Mucosa of descending colon (tissue), 3 donors: ENCODE measurements at regions not wholly inside any gene's neighbourhood (a gene's known extent, or its start where the extent isn't known, plus 50 kb on each side); places are given as distances from the start of the nearest gene placed in this dataset.
"Not testable (repeated sequence)": the region's sequence is repeated elsewhere in the genome, so short reads cannot be mapped to it uniquely, and the experiment has no call there.

Experiments
- ATAC-seq: fragments of 200-7000 bp; cut with Tn5 transposase; one replicate; pipeline ENCODE4 v1.9.1; 2020; ENCODE audit warnings: mild to moderate bottlenecking, moderate library complexity
- DNase-seq, 3 donors: peaks; one replicate each; pipeline ENCODE4 v3.0.0-alpha.2; 2020
- H3K36me3 ChIP-seq: fragments of 200-600 bp; one replicate; pipeline ENCODE4 v1.8.0; 2021; ENCODE audit warnings: low read depth, mild to moderate bottlenecking
- H3K4me1 ChIP-seq: fragments of 200-600 bp; one replicate; pipeline ENCODE4 v1.8.0; 2021; ENCODE audit warnings: low read depth, mild to moderate bottlenecking
- H3K4me3 ChIP-seq: fragments of 200-600 bp; one replicate; pipeline ENCODE4 v1.8.0; 2021; ENCODE audit warnings: mild to moderate bottlenecking
- H3K9me3 ChIP-seq: fragments of 200-600 bp; one replicate; pipeline ENCODE4 v1.8.0; 2021; ENCODE audit warnings: mild to moderate bottlenecking
- intact Hi-C, 2 donors: fragments of 100-400 bp; cut with DNase I in 1 of 2; cut with micrococcal nuclease in 1 of 2; formaldehyde crosslinking; loops; one replicate each; pipeline versions ENCODE4 v1.11.0 to v1.11.1; 2022; cut with DNase I, micrococcal nuclease
- TF ChIP-seq, protein P1 (sequence below): fragments of 200-600 bp; IDR thresholded peaks from one replicate; pipeline ENCODE4 v1.8.0; 2022; ENCODE audit warnings: antibody characterized with exemption, mild to moderate bottlenecking
- donor health status: DM: no; HTN: no; CAD: no; lungs with moderate emphysema.
- donor health status: DM: no; HTN: no; CAD: no.
- donor health status: DM: no; HTN: yes; CAD: no.

DNA sequence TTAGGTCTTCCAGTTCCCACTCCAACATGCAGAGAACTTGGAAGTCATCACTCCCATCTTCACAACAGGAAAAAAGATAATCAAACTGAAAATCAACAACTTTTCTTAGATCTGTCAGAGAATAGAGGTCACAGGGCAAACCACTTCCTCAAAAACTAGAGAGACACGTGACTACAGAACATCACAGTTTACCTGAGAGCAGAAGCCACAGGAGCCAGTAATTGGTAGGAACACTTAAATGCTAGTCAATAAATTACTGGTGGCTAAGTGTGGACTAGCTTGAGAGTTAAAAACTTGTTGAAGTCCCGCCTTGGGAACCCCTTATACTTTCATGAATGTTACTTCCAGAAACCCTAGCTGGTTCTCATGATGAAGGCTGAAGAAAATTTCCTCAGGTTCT is 81.1 kb downstream of the THSD1 start:
- intact Hi-C loops, H3K9me3 ChIP-seq, H3K4me1 ChIP-seq, H3K4me3 ChIP-seq, ATAC-seq, DNase-seq, H3K36me3 ChIP-seq: not testable (repeated sequence)

DNA sequence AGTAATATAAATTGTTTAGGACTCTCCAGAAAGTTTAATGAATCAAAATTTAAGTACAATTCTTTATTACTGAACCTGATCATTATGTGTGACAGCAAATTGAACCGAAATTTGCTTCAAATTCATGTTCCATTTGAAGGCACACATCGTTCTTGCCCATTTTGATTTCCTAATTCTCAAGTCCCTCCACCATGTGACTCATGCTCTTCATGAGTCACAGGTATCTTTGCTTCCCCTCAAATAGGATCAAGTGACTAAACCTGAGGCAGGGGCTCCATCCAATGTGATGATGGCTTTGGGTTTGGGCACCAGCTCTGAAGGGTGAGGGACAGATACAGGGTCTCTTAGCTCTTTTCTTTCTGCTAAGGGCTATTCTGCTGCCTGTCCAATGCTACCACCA is 86.1 kb downstream of the THSD1 start:
- ATAC-seq (no peak), DNase-seq (no peak)
- TF ChIP-seq, protein P1, sequence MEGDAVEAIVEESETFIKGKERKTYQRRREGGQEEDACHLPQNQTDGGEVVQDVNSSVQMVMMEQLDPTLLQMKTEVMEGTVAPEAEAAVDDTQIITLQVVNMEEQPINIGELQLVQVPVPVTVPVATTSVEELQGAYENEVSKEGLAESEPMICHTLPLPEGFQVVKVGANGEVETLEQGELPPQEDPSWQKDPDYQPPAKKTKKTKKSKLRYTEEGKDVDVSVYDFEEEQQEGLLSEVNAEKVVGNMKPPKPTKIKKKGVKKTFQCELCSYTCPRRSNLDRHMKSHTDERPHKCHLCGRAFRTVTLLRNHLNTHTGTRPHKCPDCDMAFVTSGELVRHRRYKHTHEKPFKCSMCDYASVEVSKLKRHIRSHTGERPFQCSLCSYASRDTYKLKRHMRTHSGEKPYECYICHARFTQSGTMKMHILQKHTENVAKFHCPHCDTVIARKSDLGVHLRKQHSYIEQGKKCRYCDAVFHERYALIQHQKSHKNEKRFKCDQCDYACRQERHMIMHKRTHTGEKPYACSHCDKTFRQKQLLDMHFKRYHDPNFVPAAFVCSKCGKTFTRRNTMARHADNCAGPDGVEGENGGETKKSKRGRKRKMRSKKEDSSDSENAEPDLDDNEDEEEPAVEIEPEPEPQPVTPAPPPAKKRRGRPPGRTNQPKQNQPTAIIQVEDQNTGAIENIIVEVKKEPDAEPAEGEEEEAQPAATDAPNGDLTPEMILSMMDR = no peak
- no peaks in the 10 kb centered on the region for H3K36me3 ChIP-seq
- intact Hi-C loops = no loop called here
- H3K4me1 ChIP-seq = no peaks in the 10 kb centered on the region
- no peak overlapping the region for H3K4me3 ChIP-seq
- H3K9me3 ChIP-seq = no peaks in the 10 kb centered on the region

DNA sequence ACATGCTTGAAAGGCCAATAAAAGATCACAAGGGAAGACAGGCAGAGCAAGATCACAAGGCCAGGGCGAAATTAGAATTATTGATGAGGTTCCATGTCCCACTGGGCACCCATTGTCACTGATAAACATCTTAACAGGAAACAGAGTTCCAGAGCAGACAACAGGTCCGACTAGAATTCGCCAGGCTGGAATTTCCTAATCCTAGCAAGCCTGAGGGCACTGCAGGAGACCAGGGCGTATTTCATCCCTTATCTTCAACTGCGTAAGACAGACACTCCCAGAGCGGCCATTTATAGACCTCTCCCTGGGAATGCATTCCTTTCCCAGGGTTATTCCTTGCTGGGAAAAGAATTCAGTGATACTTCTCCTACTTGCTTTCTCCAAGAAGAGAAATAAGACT is 96.1 kb downstream of the THSD1 start:
- ATAC-seq, intact Hi-C loops: not testable (repeated sequence)

DNA sequence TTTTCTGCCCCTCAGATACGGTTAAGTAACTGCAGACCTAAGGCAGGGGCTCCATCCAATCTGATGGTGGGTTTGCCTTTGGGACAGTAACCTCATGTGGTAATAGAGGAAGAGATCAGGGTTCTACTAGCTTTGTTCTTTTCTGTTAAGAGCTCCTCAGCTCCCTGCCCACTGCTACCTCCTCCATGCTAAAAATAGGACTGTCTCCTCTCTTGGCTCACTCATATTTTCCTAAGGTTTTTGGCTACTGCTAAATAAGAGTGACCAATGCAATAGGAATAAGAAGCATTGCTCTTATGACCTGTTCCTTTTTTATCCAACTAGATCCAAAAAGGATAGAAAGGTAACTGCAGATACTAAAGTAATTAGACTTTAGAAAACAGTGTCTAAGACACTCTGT is 99.6 kb downstream of the THSD1 start:
- intact Hi-C loops, H3K4me3 ChIP-seq, ATAC-seq, H3K36me3 ChIP-seq, H3K4me1 ChIP-seq, DNase-seq: not testable (repeated sequence)
- peaks cover 12% of the 10 kb centered on the region for H3K9me3 ChIP-seq

More for the DNA sequence above, 96.1 kb downstream of the THSD1 start:
- peaks cover 12% of the 10 kb centered on the region for H3K9me3 ChIP-seq
- H3K4me1 ChIP-seq, DNase-seq, H3K36me3 ChIP-seq, H3K4me3 ChIP-seq: not testable (repeated sequence)

DNA sequence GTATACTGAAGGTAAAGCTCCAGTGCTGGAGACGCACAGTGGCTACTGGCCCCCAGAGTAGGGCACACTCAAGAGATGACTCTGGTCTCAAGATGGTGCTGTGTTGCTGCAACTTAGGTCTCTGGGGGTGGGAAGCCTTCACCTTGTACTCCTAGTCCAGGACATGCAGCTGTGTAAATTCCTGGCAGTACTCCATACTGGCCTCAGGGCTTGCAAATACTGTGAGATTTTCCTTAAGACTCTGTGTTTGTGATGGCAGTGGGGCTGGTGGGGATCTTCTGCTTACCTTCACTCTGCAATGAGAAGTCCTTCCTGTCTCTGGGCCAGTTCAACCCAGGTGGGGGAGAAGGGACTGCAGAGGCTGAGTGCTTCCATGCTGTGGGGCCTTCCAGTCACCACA is 102.9 kb downstream of the THSD1 start:
- DNase-seq, H3K4me3 ChIP-seq, intact Hi-C loops, H3K4me1 ChIP-seq, H3K9me3 ChIP-seq, H3K36me3 ChIP-seq, ATAC-seq: not testable (repeated sequence)

DNA sequence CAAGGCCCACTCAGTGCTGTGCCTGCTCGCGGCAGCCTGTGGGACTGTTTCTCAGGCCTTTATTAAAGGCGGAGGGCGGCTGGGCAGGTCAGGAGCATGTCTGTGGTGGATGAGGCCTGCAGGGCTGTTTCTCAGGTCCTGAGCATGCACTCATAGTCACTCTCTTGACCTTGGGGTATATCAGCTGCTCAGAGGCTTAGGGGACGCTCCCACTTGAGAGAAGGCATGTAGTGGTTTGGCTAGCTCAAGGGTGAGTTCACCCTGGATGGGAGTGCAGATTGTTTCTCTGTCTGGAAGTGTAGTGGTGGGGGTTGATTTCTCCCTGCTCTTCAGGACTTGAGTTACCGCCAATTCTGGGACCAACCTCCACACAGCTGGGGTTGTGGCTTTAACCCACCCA is 103.3 kb downstream of the THSD1 start:
- H3K9me3 ChIP-seq, H3K4me3 ChIP-seq, ATAC-seq, H3K36me3 ChIP-seq, H3K4me1 ChIP-seq, DNase-seq, intact Hi-C loops: not testable (repeated sequence)

DNA sequence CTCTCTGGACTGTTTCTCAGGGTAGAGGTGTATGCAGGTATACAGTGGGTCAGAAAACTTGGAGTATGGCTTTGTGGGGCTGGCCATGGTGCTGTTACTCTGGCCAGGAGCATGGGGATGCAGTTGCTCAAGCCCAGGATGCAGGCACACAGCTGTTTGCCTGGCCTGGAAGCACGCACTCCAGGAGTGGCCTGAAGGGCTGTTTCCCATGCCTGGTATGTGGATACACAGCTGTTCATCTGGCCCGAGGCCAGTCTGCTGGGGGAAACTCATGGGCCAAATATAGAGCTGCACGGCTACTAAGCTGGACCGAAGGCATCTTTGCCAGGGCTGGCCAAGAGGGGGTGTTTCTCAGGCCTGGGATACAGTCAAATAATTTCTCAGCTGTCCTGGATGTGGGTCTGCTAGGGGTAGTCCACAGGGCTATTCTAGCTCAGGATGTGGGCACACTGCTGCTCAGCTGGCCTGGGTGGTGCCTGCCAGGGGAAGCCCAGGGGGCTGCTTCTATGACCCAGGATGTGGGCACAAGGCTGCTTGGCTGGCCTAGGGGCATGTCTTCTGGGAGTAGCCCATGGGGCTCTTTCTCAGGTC is 104.1 kb downstream of the THSD1 start:
- DNase-seq, intact Hi-C loops, H3K36me3 ChIP-seq, H3K9me3 ChIP-seq, ATAC-seq, H3K4me1 ChIP-seq, H3K4me3 ChIP-seq: not testable (repeated sequence)

DNA sequence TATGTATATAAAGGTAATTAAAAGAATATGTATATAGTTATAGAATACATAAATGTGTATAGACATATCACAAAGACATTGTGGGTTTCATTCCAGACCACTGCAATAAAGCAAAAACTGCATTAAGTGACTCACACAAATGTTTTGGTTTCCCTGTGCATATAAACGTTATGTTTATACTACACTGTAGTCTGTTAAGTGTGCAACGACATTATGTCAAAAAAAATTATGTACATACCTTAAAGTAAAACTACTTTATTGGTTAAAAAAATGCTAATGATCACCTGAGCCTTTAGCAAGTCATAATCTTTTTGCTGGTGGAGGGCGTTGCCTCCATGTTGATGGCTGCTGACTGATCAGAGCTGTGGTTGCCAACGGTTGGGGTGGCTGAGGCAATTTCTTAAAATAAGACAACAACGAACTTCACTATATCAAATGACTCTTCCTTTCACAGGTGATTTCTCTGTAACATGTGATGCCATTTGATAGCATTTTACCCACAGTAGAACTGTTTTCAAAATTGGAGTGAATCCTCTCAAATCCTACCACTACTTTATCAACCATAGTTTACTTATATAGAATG is 107.8 kb downstream of the THSD1 start:
- intact Hi-C loops, DNase-seq, ATAC-seq: not testable (repeated sequence)

DNA sequence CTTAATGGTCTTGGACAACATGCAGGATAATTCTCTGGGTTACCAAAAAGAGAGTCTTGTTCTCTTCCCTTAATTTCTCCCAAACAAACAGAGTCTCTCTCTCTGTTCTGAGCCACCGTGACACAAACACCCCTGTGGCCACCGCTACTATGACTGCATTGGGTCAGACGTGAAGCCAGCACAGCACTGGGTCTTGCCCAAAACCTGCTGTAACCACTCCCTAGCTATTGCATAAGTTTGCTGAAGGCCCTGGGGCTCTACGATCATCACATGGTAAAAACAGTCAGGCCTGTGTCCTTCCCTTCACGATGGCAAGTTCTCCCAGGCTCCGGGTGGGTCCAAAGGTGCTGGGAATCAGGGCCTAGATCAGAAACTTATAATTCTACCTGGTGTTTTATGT is 117.1 kb downstream of the THSD1 start:
- H3K36me3 ChIP-seq, ATAC-seq, H3K4me3 ChIP-seq, intact Hi-C loops, DNase-seq, H3K9me3 ChIP-seq, H3K4me1 ChIP-seq: not testable (repeated sequence)

More for the DNA sequence above, 107.8 kb downstream of the THSD1 start:
- H3K4me1 ChIP-seq, H3K36me3 ChIP-seq, H3K9me3 ChIP-seq, H3K4me3 ChIP-seq: not testable (repeated sequence)

DNA sequence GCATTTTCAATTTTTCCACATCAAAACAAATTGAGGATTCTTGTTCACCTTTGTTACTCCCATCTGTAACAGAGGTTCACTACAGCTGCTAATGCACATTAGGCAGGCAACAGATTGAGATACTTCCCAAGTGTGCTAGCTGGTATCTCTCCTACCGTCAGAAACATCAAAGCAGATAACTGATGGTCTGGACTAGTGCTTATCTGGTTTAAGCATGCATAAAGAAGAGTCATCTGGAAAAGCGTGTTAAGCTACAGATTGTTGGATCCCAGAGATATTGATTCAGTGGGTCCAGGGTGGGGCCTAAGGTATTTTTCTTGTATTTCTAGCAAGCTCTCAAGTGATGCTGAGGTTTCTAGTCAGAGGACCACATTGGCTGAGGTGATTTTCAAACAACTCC is 122.0 kb upstream of the NEK3 start:
- ATAC-seq, H3K9me3 ChIP-seq, DNase-seq, intact Hi-C loops, H3K36me3 ChIP-seq, H3K4me1 ChIP-seq, H3K4me3 ChIP-seq: not testable (repeated sequence)

DNA sequence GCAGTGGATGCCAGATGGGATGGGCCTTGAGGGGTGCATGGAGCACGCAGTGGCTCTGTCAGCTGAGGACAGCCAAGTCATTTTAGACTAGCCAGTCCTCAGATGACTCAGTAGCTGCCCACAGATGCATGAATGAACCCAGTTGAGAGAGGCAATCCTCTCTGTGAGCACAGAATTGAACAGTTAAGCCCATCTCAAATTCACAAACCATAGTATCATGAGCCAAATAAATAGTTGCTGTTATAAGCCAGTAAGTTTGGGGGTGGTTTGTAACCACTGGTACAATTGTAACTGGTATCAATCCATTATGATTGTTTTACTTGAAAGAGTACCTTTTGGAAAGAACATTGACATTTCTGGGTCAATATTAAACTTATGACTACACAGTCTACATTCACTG is 120.0 kb upstream of the NEK3 start:
- H3K4me1 ChIP-seq, intact Hi-C loops, ATAC-seq, DNase-seq, H3K4me3 ChIP-seq, H3K9me3 ChIP-seq, H3K36me3 ChIP-seq: not testable (repeated sequence)

DNA sequence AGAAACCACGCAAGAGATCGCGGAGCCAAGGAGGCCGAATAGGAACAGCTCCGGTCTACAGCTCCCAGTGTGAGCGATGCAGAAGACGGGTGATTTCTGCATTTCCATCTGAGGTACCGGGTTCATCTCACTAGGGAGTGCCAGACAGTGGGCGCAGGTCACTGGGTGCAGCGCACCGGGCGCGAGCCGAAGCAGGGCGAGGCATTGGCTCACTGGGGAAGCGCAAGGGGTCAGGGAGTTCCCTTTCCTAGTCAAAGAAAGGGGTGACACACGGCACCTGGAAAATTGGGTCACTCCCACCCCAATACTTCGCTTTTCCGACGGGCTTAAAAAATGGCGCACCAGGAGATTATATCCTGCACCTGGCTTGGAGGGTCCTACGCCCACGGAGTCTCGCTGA is 94.9 kb upstream of the NEK3 start:
- ATAC-seq, H3K4me3 ChIP-seq, DNase-seq, H3K36me3 ChIP-seq, H3K4me1 ChIP-seq, H3K9me3 ChIP-seq, intact Hi-C loops: not testable (repeated sequence)

DNA sequence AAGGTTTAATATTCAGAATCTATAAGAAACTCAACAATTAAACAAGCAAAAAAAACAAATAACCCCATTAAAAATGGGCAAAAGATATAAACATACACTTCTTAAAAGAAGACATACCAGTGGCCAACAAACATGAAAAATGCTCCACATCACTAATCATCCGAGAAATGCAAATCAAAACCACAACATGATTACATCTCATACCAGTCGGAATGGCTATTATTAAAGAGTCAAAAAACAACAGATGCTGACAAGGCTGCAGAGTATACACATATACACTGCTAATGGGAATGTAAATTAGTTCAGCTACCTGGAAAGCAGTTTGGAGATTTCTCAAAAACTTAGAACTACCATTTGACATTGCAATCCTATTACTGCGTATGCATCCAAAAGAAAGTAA is 81.4 kb upstream of the NEK3 start:
- ATAC-seq, DNase-seq, intact Hi-C loops, H3K4me1 ChIP-seq, H3K9me3 ChIP-seq, H3K36me3 ChIP-seq, H3K4me3 ChIP-seq: not testable (repeated sequence)
